ENCODE measurements at regions not wholly inside any gene's neighbourhood (a gene's known extent, or its start where the extent isn't known, plus 50 kb on each side); places are given as distances from the start of the nearest gene placed in this dataset.

GRCh38 chr2:41460661-41461060 is 587.2 kb upstream of the PKDCC start:
- H4K91ac ChIP-seq (ENCODE audit: low read depth, low read length): no peak overlapping the region
- no peaks in the 10 kb centered on the region for H3K79me2 ChIP-seq (ENCODE audit: control insufficient read depth, insufficient read depth, low read length, poor library complexity)
- no CpG with 5 or more reads among the region's 1 CpG for WGBS (ENCODE audit: extremely low coverage, insufficient coverage, insufficient read length)
- H3K9me3 ChIP-seq (ENCODE audit: insufficient read depth, low read depth, low read length): no peaks in the 10 kb centered on the region
- no peak overlapping the region for H2AFZ ChIP-seq (ENCODE audit: insufficient read depth, low read length, poor library complexity)
- H3K4me1 ChIP-seq (ENCODE audit: control insufficient read depth in 1 of 2, insufficient read depth in 2 of 2, low read length in 2 of 2): peaks cover 0 to 2% of the 10 kb centered on the region in 2 experiments
- no peak overlapping the region for H3K9ac ChIP-seq (ENCODE audit: low read length)
- no peak overlapping the region for H2BK12ac ChIP-seq (ENCODE audit: low read length)
- H3K27ac ChIP-seq (ENCODE audit: low read depth, low read length): no peak overlapping the region
- no peaks in the 10 kb centered on the region for H3K36me3 ChIP-seq (ENCODE audit: control insufficient read depth in 1 of 2, insufficient read depth in 2 of 2, low read length in 2 of 2)
- H3K14ac ChIP-seq (ENCODE audit: low read length): no peak overlapping the region
- no peak overlapping the region for H2AK5ac ChIP-seq (ENCODE audit: low read length)
- no peak overlapping the region for H3K23ac ChIP-seq (ENCODE audit: low read length)
- H2BK5ac ChIP-seq (ENCODE audit: low read depth, low read length, poor library complexity): no peak overlapping the region
- H3K79me1 ChIP-seq (ENCODE audit: low read length): peaks cover 6% of the 10 kb centered on the region
- H4K12ac ChIP-seq (ENCODE audit: low read depth, low read length): no peak overlapping the region
- no peaks in the 10 kb centered on the region for H3K27me3 ChIP-seq (ENCODE audit: insufficient read depth, low read length)
- no peak for DNase-seq
- H3K4me2 ChIP-seq (ENCODE audit: low read length): no peak overlapping the region
- no peak overlapping the region for H3K4ac ChIP-seq (ENCODE audit: low read depth, low read length)
- no peak overlapping the region for H4K8ac ChIP-seq (ENCODE audit: low read depth, low read length)
- no peak overlapping the region for H3K18ac ChIP-seq (ENCODE audit: low read length)
- no peak overlapping the region for H3K4me3 ChIP-seq (ENCODE audit: low read depth, low read length)
- H2BK120ac ChIP-seq (ENCODE audit: insufficient read depth, low read length, poor library complexity): no peak overlapping the region

- Histone ChIP-seq H4K12ac (ENCODE audit: low read depth, low read length) (no peak overlapping the region), H3K23ac (ENCODE audit: low read length) (no peak overlapping the region), H2BK5ac (ENCODE audit: low read depth, low read length, poor library complexity) (no peak overlapping the region), H2AK5ac (ENCODE audit: low read length) (no peak overlapping the region), H4K91ac (ENCODE audit: low read depth, low read length) (no peak overlapping the region), H3K27me3 (ENCODE audit: insufficient read depth, low read length) (no peaks in the 10 kb centered on the region), H3K36me3 (ENCODE audit: control insufficient read depth in 1 of 2, insufficient read depth in 2 of 2, low read length in 2 of 2) (no peaks in the 10 kb centered on the region), H4K8ac (ENCODE audit: low read depth, low read length) (no peak overlapping the region), H3K4me3 (ENCODE audit: low read depth, low read length) (no peak overlapping the region), H3K18ac (ENCODE audit: low read length) (no peak overlapping the region), H3K27ac (ENCODE audit: low read depth, low read length) (no peak overlapping the region), H3K14ac (ENCODE audit: low read length) (no peak overlapping the region), H3K4me1 (ENCODE audit: control insufficient read depth in 1 of 2, insufficient read depth in 2 of 2, low read length in 2 of 2) (no peaks in the 10 kb centered on the region), H3K9ac (ENCODE audit: low read length) (no peak overlapping the region), H2BK12ac (ENCODE audit: low read length) (no peak overlapping the region), H3K9me3 (ENCODE audit: insufficient read depth, low read depth, low read length) (no peaks in the 10 kb centered on the region), H3K79me2 (ENCODE audit: control insufficient read depth, insufficient read depth, low read length, poor library complexity) (no peaks in the 10 kb centered on the region), H2BK120ac (ENCODE audit: insufficient read depth, low read length, poor library complexity) (no peak overlapping the region), H3K79me1 (ENCODE audit: low read length) (no peaks in the 10 kb centered on the region), H3K4me2 (ENCODE audit: low read length) (no peak overlapping the region), H3K4ac (ENCODE audit: low read depth, low read length) (no peak overlapping the region), H2AFZ (ENCODE audit: insufficient read depth, low read length, poor library complexity) (no peak overlapping the region)
- DNase-seq: no peak
Observed at GRCh38 chr2:41464395-41464794, 583.4 kb upstream of the PKDCC start.

DNA sequence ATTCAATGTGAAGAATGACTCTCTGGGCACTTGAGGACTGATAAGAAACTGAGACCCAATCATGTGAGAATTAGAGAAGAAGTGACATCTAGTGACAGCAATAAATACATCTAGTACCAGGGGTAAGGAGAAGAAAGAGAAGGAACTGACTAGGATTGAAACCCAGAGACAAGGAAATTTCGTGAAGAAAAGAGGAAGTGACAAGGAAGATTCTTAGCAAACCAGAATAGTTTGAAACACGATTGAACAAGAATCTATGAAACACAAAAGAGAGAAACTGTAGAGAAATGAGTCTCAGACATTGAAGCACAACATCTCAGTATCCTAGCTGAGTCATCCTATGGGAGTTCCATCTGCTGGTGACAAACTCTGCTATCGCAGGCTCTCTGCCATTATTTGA is 571.9 kb upstream of the PKDCC start:
- peak in 1 of 2 donors; percentile 11 for DNase-seq
- no peak overlapping the region for H4K12ac ChIP-seq (ENCODE audit: low read depth, low read length)
- no CpG with 5 or more reads among the region's 3 CpGs for WGBS (ENCODE audit: extremely low coverage, insufficient coverage, insufficient read length)

GRCh38 chr2:41482659-41483058 is 565.2 kb upstream of the PKDCC start:
- Histone ChIP-seq H4K8ac (ENCODE audit: low read depth, low read length) (no peak overlapping the region), H2BK5ac (ENCODE audit: low read depth, low read length, poor library complexity) (no peak overlapping the region), H4K12ac (ENCODE audit: low read depth, low read length) (no peak overlapping the region), H2BK120ac (ENCODE audit: insufficient read depth, low read length, poor library complexity) (no peak overlapping the region), H3K4me3 (ENCODE audit: low read depth, low read length) (no peak overlapping the region), H3K4me1 (ENCODE audit: control insufficient read depth in 1 of 2, insufficient read depth in 2 of 2, low read length in 2 of 2) (no peaks in the 10 kb centered on the region), H2BK12ac (ENCODE audit: low read length) (no peak overlapping the region), H2AK5ac (ENCODE audit: low read length) (no peak overlapping the region), H3K36me3 (ENCODE audit: control insufficient read depth in 1 of 2, insufficient read depth in 2 of 2, low read length in 2 of 2) (no peaks in the 10 kb centered on the region), H3K79me2 (ENCODE audit: control insufficient read depth, insufficient read depth, low read length, poor library complexity) (no peaks in the 10 kb centered on the region), H3K9ac (ENCODE audit: low read length) (no peak overlapping the region), H3K9me3 (ENCODE audit: insufficient read depth, low read depth, low read length) (no peaks in the 10 kb centered on the region), H3K18ac (ENCODE audit: low read length) (no peak overlapping the region), H2AFZ (ENCODE audit: insufficient read depth, low read length, poor library complexity) (no peak overlapping the region), H3K27ac (ENCODE audit: low read depth, low read length) (no peak overlapping the region), H3K27me3 (ENCODE audit: insufficient read depth, low read length) (no peaks in the 10 kb centered on the region), H3K4me2 (ENCODE audit: low read length) (no peak overlapping the region), H3K4ac (ENCODE audit: low read depth, low read length) (no peak overlapping the region), H3K23ac (ENCODE audit: low read length) (no peak overlapping the region), H4K91ac (ENCODE audit: low read depth, low read length) (no peak overlapping the region), H3K79me1 (ENCODE audit: low read length) (no peaks in the 10 kb centered on the region), H3K14ac (ENCODE audit: low read length) (no peak overlapping the region)
- DNase-seq: no peak
- WGBS (ENCODE audit: extremely low coverage, insufficient coverage, insufficient read length): no CpG with 5 or more reads among the region's 4 CpGs

More for the DNA sequence above, 571.9 kb upstream of the PKDCC start:
- Histone ChIP-seq H2BK120ac (ENCODE audit: insufficient read depth, low read length, poor library complexity) (no peak overlapping the region), H3K9me3 (ENCODE audit: insufficient read depth, low read depth, low read length) (peaks cover 4% of the 10 kb centered on the region), H3K23ac (ENCODE audit: low read length) (no peak overlapping the region), H2BK5ac (ENCODE audit: low read depth, low read length, poor library complexity) (no peak overlapping the region), H3K4me3 (ENCODE audit: low read depth, low read length) (no peak overlapping the region), H2AK5ac (ENCODE audit: low read length) (no peak overlapping the region), H3K14ac (ENCODE audit: low read length) (no peak overlapping the region), H3K4me1 (ENCODE audit: control insufficient read depth in 1 of 2, insufficient read depth in 2 of 2, low read length in 2 of 2) (peaks cover 4 to 5% of the 10 kb centered on the region in 2 experiments), H4K8ac (ENCODE audit: low read depth, low read length) (no peak overlapping the region), H2BK12ac (ENCODE audit: low read length) (no peak overlapping the region), H3K27ac (ENCODE audit: low read depth, low read length) (no peak overlapping the region), H3K9ac (ENCODE audit: low read length) (no peak overlapping the region), H3K27me3 (ENCODE audit: insufficient read depth, low read length) (no peaks in the 10 kb centered on the region), H3K79me2 (ENCODE audit: control insufficient read depth, insufficient read depth, low read length, poor library complexity) (no peaks in the 10 kb centered on the region), H3K4ac (ENCODE audit: low read depth, low read length) (no peak overlapping the region), H3K4me2 (ENCODE audit: low read length) (no peak overlapping the region), H3K18ac (ENCODE audit: low read length) (no peak overlapping the region), H4K91ac (ENCODE audit: low read depth, low read length) (no peak overlapping the region), H2AFZ (ENCODE audit: insufficient read depth, low read length, poor library complexity) (no peak overlapping the region), H3K79me1 (ENCODE audit: low read length) (peaks cover 6% of the 10 kb centered on the region), H3K36me3 (ENCODE audit: control insufficient read depth in 1 of 2, insufficient read depth in 2 of 2, low read length in 2 of 2) (no peaks in the 10 kb centered on the region)

All from trophoblast cell (in vitro differentiated cells and primary cell).